SJSA1 (cell line): ENCODE measurements at regions not wholly inside any gene's neighbourhood (a gene's known extent, or its start where the extent isn't known, plus 50 kb on each side); places are given as distances from the start of the nearest gene placed in this dataset.
A peak's percentile ranks its signal among the peaks of the same experiment; 100 is the strongest.

Source experiments
- DNase-seq, 2 experiments: peaks; one replicate each; pipeline ENCODE4 v3.0.0-alpha.2; 2015 to 2020; ENCODE audit warnings: low spot score in 2 of 2, low read depth in 1 of 2
- H3K27ac ChIP-seq: fragments of 250-450 bp; sonication (Bioruptor Pico); 2 replicates; pipeline ENCODE4 v1.5.1; 2020; ENCODE audit warnings: mild to moderate bottlenecking, moderate library complexity
- H3K27me3 ChIP-seq: fragments of 250-450 bp; sonication (Bioruptor Pico); replicated peaks from 2 replicates; pipeline ENCODE4 v1.5.1; 2020; ENCODE audit warnings: mild to moderate bottlenecking, moderate library complexity
- H3K36me3 ChIP-seq: fragments of 250-450 bp; sonication (Bioruptor Pico); 2 replicates; pipeline ENCODE4 v1.5.1; 2020; ENCODE audit warnings: mild to moderate bottlenecking
- H3K4me1 ChIP-seq: fragments of 250-450 bp; sonication (Bioruptor Pico); replicated peaks from 2 replicates; pipeline ENCODE4 v1.6.1; 2021; ENCODE audit warnings: mild to moderate bottlenecking
- H3K4me3 ChIP-seq: fragments of 250-450 bp; sonication (Bioruptor Pico); 2 replicates; pipeline ENCODE4 v1.5.1; 2020; ENCODE audit warnings: mild to moderate bottlenecking
- H3K9me3 ChIP-seq: fragments of 250-450 bp; sonication (Bioruptor Pico); replicated peaks from 2 replicates; pipeline ENCODE4 v1.5.1; 2020; ENCODE audit warnings: mild to moderate bottlenecking

DNA sequence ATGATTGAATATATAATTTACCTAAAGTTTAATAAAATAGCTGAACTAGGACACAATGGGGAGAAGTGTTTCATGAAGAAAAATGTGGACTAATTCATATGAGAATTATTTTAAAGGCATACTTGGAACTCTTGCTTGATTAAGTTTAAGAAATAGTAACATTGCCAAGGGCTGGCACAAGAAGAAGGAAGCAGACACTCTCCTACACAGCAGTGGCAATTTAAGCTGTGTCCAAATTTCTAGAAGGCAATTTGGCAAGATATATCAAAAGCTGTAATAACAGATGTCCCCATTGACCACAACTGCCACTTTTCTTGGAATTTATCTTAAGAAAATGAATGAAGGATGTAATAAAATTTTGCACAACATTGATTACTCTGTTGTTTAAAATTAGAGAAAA, 209.5 kb upstream of the S100G start:
- DNase-seq: no peak
- H3K27me3 ChIP-seq: no peaks in the 10 kb centered on the region
- H3K9me3 ChIP-seq: no peaks in the 10 kb centered on the region
- H3K27ac ChIP-seq: no peak overlapping the region
- H3K4me1 ChIP-seq: no peaks in the 10 kb centered on the region
- H3K36me3 ChIP-seq: no peaks in the 10 kb centered on the region
- H3K4me3 ChIP-seq: no peak overlapping the region

DNA sequence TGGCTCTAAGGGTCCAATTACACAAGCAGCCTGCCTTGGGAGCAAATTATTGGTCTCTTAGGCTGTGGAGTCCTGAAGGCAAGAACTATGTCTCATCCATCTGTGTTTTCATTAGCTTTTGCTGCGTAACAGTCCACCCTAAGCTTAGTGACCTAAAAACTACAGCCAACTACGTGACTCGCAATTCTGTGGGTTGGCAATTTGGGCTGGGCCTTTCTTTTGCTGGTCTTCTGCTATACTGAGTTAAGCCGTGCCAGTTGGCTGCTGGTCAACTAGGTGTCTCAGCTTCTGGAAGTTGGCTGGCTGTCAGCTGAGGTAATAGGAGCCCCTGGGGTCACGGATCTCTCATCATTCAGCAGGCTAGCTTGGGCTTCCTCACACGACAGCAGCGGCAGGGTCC, 205.6 kb upstream of the S100G start:
- no peak for DNase-seq
- Histone ChIP-seq H3K27ac (no peak overlapping the region), H3K36me3 (no peaks in the 10 kb centered on the region), H3K9me3 (no peaks in the 10 kb centered on the region), H3K27me3 (no peaks in the 10 kb centered on the region), H3K4me1 (no peaks in the 10 kb centered on the region), H3K4me3 (no peak overlapping the region)

DNA sequence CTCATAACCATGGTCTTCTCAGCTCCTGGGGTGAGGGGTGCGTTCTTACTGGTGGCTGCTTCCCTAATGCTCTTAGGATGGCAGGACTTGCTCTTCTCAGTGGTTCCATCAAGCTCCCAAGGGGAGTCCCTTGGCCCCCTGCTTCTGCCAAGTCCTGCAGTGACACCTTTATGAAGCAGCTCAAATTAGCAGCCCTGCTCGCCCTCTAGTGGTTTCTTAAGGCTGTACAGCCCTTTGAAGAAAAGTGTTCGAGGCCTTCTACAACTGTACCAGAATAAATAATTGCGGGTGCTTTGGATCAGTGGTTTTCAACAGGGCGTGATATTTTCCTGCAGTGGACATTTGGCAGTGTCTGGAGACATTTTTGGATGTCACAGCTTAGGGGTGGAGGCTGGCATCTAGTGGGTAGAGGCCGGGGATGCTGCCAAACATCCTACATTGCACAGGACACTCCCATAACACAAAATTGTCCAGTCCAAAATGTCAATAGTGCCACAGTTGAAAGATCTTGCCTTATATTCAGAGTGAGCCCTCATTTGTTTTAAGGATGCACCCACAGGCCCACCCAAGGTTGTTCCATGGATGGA, 204.7 kb upstream of the S100G start:
- Histone ChIP-seq H3K27me3 (no peaks in the 10 kb centered on the region), H3K4me1 (no peaks in the 10 kb centered on the region), H3K27ac (no peak overlapping the region), H3K4me3 (no peak overlapping the region), H3K9me3 (no peaks in the 10 kb centered on the region), H3K36me3 (no peaks in the 10 kb centered on the region)
- DNase-seq: peak in 1 of 2 experiments; percentile 38

DNA sequence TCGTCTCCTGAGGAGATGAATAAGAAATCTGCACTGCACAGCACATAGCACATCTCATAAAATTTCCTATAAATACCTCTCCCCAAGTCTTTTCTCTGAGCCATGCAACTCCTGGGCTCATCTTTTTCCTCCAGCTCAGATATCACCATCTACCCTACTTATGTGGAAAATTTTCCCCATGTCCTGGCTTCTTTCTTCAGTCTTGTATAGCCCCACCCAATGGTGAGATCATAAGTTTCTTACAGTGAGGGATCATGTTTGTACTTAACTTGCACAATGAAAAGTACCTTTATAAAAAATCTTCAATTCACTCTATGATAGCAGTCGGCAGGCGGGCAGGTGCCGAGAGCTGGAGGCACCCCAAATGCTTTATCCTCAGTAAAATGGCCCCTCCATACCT, 198.6 kb upstream of the S100G start:
- no peaks in the 10 kb centered on the region for H3K9me3 ChIP-seq
- H3K4me1 ChIP-seq: no peaks in the 10 kb centered on the region
- no peak for DNase-seq
- H3K36me3 ChIP-seq: no peaks in the 10 kb centered on the region
- H3K27me3 ChIP-seq: no peaks in the 10 kb centered on the region
- H3K27ac ChIP-seq: no peak overlapping the region
- no peak overlapping the region for H3K4me3 ChIP-seq

DNA sequence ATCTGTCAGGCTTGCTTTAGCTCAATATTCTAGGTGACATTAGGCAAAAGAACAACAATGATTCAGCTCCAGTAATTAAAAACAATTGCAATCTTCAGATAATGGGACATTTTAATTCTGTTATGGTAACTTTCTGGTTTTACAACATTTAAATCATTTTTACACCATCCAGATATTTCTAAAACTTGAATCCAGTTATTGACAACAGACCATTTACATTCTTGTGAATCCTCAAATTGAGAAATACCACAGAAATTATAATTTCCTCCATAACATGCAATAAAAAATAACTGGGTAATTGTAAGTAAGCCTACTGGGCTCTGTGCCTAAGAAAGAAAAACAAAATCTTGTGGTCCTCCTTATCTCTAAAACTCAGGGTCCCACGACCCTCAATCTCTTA, 195.0 kb upstream of the S100G start:
- Histone ChIP-seq H3K9me3 (no peaks in the 10 kb centered on the region), H3K36me3 (no peaks in the 10 kb centered on the region), H3K4me3 (no peak overlapping the region), H3K4me1 (no peaks in the 10 kb centered on the region), H3K27me3 (no peaks in the 10 kb centered on the region), H3K27ac (no peak overlapping the region)
- no peak for DNase-seq

DNA sequence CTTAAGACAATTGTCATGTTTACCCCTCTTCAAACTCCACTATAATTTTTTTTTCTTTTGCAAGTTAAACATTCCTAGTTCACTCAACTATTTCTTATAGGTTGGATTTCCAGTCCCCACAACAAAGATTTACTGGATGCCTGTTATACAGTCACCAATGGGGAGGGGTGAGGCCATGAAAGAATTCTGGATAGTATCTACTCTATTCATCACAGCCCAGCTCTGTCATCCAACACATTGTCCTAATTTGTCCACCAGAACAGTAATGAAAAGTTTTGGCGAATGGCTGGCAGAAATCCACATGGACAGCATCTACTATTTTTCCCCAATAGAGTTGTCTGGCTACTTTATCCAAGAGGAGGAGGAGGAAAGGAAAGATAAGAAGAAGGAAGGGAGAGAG, 192.7 kb upstream of the S100G start:
- H3K27me3 ChIP-seq: no peaks in the 10 kb centered on the region
- no peaks in the 10 kb centered on the region for H3K36me3 ChIP-seq
- H3K27ac ChIP-seq: no peak overlapping the region
- no peak overlapping the region for H3K4me3 ChIP-seq
- no peak for DNase-seq
- no peaks in the 10 kb centered on the region for H3K4me1 ChIP-seq
- no peaks in the 10 kb centered on the region for H3K9me3 ChIP-seq

DNA sequence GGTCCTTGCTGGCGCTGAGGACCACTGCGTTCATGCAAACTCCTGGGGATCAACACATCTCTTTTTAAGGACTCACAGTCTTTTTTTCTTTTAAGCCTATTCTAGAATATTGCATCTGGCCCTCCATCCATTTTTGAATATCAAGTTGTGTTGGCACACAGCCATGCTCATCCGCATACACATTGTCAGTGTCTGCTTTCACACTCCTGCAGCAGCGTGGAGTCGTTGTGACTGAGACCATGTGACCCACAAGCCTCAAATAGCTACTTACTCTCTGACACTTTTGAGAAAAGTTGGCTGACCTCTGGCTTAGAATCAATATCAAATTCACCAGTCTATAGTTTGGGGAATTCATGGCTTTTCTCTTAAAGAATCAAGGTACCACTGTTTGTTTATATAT, 191.8 kb upstream of the S100G start:
- DNase-seq: no peak
- Histone ChIP-seq H3K9me3 (no peaks in the 10 kb centered on the region), H3K27me3 (no peaks in the 10 kb centered on the region), H3K4me1 (no peaks in the 10 kb centered on the region; the same call in 1 of the 2 replicates), H3K27ac (no peak overlapping the region), H3K4me3 (no peak overlapping the region), H3K36me3 (no peaks in the 10 kb centered on the region)

DNA sequence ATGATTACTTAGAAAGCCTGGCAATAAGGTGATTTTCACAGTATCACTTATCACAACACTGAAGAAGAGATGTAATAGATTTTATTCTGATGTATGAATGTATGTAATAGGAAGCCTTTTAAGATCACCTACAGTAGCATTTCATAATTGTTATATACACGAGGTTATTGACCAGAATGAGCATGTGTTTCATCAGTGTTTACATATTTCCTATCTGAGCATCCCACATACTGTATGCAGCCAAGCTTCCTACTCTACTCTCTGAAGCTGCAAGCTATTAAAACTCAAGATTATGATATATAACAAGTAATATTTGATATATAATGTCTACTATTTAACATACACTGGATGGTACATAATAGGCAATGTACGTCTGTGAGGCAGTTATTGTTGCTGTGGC, 190.9 kb upstream of the S100G start:
- H3K9me3 ChIP-seq: no peaks in the 10 kb centered on the region
- no peaks in the 10 kb centered on the region; the same call in 1 of the 2 replicates for H3K4me1 ChIP-seq
- H3K4me3 ChIP-seq: no peak overlapping the region
- H3K36me3 ChIP-seq: no peaks in the 10 kb centered on the region
- H3K27ac ChIP-seq: no peak overlapping the region
- H3K27me3 ChIP-seq: no peaks in the 10 kb centered on the region
- no peak for DNase-seq

DNA sequence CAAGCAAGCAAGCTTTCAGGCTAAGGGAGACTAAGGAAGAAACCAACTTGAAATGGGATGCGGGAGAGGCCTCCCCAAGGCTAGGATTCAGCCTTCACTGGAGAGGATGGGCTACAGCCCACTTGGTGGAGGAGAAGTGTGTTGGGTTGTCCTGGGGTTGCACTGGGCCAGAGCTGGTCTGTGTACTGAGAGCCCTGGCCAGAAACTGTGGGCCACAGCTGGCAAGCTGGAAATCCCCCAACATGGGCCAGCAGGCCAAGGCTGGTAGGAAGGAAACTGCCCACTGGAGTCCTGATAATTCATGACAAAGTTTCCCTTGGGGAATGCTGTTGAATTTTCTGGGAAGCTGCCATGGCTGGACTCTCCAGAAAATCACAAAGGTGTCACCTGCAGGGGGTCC, 188.0 kb upstream of the S100G start:
- H3K4me1 ChIP-seq: peaks cover 4% of the 10 kb centered on the region
- no peak for DNase-seq
- no peaks in the 10 kb centered on the region for H3K9me3 ChIP-seq
- H3K27me3 ChIP-seq: no peaks in the 10 kb centered on the region
- H3K4me3 ChIP-seq: no peak overlapping the region
- H3K36me3 ChIP-seq: no peaks in the 10 kb centered on the region
- no peak overlapping the region for H3K27ac ChIP-seq

DNA sequence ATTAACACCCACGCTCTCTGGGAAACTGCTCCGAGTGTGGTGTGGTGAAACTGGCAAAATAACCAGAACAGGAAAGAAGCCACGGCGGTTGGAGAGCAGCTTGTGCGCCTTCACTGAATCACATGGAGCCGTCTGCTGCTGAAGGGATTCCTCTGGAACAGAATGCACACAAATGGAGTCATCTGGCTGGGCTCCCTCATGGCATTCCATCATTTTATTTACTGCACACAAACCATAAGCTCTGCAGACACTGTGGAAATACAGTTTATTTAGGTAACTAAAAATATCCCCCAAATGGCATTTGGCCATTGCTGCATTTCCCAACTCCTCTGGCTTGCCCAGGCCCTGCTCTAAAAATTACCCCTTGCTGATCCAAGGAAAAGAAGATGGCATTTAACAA, 187.0 kb upstream of the S100G start:
- no peak for DNase-seq
- Histone ChIP-seq H3K27me3 (no peaks in the 10 kb centered on the region), H3K36me3 (no peaks in the 10 kb centered on the region), H3K27ac (no peak overlapping the region), H3K4me3 (no peak overlapping the region), H3K4me1 (peaks cover 4% of the 10 kb centered on the region), H3K9me3 (no peaks in the 10 kb centered on the region)

DNA sequence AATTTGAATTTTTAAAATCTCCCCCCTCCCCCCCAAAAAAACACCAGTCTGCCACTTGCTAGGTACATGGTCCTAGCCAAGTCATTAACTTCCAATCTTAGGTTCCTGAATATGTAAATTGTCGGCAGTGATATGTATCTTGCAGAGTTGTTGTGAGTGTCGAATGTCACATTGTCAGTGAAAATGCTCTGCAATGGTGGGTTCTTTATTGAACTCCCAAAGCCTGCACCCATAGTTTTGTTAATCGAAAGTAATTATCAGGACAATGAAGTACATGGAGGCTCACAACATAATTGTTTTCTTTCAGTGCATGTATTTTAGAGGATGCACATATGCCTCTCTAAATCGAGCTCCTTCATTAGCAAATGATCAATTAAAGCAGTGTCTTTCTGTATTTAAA, 185.6 kb upstream of the S100G start:
- no peaks in the 10 kb centered on the region for H3K27me3 ChIP-seq
- H3K9me3 ChIP-seq: no peaks in the 10 kb centered on the region
- no peak overlapping the region for H3K27ac ChIP-seq
- DNase-seq: no peak
- no peak overlapping the region for H3K4me3 ChIP-seq
- H3K4me1 ChIP-seq: peaks cover 4% of the 10 kb centered on the region
- H3K36me3 ChIP-seq: no peaks in the 10 kb centered on the region

DNA sequence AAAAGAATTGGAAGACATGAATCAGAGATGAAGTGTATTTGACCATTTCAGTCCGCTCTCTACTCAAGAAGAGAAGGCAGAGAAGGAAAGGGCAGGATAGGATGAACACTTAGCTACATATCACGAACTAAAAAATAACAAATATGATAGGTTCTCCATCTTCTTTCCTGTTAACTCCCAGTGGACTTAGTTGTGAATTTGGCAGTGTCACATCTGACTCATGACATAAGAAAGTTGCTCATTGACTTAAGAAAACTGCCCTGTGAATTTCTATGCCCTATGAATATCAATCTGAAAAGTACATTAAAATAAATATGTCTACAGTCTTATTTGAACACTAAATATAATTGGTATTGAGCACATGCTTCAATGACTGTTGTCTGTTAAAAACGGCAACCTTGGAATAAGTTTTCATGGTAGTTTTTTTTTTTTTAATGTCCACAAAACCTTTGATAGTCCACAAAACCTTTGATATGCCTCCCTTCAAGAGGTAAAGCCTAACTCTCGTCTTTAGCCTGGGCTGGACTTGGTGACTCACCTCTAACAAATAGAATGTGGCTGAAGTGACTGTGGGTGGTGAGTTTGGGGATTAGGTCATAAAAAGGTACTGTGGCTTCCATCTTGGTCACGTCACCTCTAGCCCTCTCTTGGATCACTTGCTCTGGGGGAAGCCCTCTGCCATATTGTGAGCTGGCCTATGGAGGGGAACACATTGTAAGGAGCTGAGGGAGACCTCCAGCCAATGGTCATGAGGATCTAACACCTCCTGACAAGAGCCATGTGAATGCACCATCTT, 184.7 kb upstream of the S100G start:
- Histone ChIP-seq H3K9me3 (no peaks in the 10 kb centered on the region), H3K4me3 (no peak overlapping the region), H3K36me3 (no peaks in the 10 kb centered on the region), H3K27me3 (no peaks in the 10 kb centered on the region), H3K4me1 (peaks cover 4% of the 10 kb centered on the region), H3K27ac (no peak overlapping the region)
- no peak for DNase-seq

DNA sequence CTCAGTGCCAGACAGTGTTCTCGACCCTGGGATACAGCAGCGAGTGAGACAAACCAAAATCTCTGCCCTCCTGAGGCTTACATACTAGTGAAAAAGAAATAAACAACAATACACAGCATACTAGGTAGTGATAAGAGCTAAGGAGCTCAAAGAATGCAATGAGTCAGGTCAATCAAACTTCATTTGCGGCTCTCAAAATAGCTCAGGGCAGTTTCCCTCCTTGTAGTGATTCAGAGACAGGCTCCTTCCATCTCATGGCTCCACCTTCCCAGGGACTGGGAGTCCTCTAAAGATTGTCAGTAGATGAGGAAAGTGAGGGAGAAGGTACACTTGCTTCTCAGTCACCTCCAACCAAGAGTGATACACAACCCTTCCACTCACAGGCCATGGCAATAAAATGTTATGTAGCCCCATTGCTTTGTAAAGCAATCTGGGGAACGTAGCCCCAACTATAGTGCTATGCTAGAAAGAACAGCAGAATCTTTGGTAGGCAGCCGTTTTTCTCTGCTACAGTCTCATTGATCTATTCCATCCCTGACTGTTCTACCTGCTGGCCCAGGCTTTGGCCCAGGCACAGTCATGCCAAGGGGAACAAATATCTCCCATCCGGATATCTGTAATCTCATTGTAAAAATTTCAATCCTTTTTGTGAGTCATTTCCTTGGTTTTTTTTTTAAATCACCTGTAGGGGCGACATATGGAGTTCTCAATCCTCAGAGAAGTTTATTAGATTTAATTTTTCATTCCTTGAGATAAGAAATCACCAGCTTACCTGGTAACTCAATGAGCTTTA, 183.1 kb upstream of the S100G start:
- no peaks in the 10 kb centered on the region for H3K27me3 ChIP-seq
- no peak overlapping the region for H3K27ac ChIP-seq
- peaks cover 4% of the 10 kb centered on the region for H3K4me1 ChIP-seq
- H3K36me3 ChIP-seq: no peaks in the 10 kb centered on the region
- no peak overlapping the region for H3K4me3 ChIP-seq
- no peaks in the 10 kb centered on the region for H3K9me3 ChIP-seq
- DNase-seq: peak; percentile 26 to 42

DNA sequence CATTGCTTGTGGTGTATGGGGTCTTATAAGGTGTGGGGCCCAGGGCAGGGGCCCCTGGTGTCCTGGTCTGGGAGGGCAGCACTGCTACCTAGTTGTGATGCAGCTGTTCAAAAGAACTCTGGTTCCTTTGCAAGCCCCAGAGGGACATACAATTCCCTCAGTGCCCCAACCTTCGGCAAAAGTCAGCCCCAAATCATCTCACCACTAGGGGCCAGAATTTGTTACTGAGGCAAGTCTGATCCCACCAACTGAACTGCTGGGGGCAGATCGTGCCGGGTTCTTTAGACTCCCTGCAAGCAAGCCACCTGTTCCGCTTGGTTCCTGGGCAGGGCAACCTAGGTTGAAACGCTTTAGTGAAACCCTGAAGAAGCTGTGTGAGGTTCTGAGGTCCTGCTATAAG, 180.1 kb upstream of the S100G start:
- peaks cover 4% of the 10 kb centered on the region; the same call in 1 of the 2 replicates for H3K4me1 ChIP-seq
- no peaks in the 10 kb centered on the region for H3K27me3 ChIP-seq
- no peak overlapping the region for H3K4me3 ChIP-seq
- no peaks in the 10 kb centered on the region for H3K36me3 ChIP-seq
- DNase-seq: no peak
- H3K27ac ChIP-seq: no peak overlapping the region
- no peaks in the 10 kb centered on the region for H3K9me3 ChIP-seq
